SK-N-SH treated with all-trans-retinoic acid at 6 μM for 48 hours (cell line): ENCODE measurements at regions not wholly inside any gene's neighbourhood (a gene's known extent, or its start where the extent isn't known, plus 50 kb on each side); places are given as distances from the start of the nearest gene placed in this dataset.

Experiments
- OSR1 ChIP-seq: fragments of 250-450 bp; sonication (Bioruptor Pico); IDR thresholded peaks from 2 replicates; pipeline ENCODE4 v1.8.0; 2022; ENCODE audit warnings: moderate library complexity, mild to moderate bottlenecking, inconsistent platforms
- TF ChIP-seq, protein P1 (sequence below): fragments of 250-450 bp; sonication (Bioruptor Pico); IDR thresholded peaks from 2 replicates; pipeline ENCODE4 v1.8.0; 2020; ENCODE audit warnings: mild to moderate bottlenecking, moderate library complexity, borderline replicate concordance

GRCh38 chr4:107192601-107193000, 156.5 kb upstream of the DKK2 start:
- TF ChIP-seq, protein P1, sequence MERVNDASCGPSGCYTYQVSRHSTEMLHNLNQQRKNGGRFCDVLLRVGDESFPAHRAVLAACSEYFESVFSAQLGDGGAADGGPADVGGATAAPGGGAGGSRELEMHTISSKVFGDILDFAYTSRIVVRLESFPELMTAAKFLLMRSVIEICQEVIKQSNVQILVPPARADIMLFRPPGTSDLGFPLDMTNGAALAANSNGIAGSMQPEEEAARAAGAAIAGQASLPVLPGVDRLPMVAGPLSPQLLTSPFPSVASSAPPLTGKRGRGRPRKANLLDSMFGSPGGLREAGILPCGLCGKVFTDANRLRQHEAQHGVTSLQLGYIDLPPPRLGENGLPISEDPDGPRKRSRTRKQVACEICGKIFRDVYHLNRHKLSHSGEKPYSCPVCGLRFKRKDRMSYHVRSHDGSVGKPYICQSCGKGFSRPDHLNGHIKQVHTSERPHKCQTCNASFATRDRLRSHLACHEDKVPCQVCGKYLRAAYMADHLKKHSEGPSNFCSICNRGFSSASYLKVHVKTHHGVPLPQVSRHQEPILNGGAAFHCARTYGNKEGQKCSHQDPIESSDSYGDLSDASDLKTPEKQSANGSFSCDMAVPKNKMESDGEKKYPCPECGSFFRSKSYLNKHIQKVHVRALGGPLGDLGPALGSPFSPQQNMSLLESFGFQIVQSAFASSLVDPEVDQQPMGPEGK (CRISPR knock-in tag): no peak
- no peak for TF ChIP-seq OSR1 (CRISPR knock-in tag)
